ENCODE measurements at regions not wholly inside any gene's neighbourhood (a gene's known extent, or its start where the extent isn't known, plus 50 kb on each side); places are given as distances from the start of the nearest gene placed in this dataset.

DNA sequence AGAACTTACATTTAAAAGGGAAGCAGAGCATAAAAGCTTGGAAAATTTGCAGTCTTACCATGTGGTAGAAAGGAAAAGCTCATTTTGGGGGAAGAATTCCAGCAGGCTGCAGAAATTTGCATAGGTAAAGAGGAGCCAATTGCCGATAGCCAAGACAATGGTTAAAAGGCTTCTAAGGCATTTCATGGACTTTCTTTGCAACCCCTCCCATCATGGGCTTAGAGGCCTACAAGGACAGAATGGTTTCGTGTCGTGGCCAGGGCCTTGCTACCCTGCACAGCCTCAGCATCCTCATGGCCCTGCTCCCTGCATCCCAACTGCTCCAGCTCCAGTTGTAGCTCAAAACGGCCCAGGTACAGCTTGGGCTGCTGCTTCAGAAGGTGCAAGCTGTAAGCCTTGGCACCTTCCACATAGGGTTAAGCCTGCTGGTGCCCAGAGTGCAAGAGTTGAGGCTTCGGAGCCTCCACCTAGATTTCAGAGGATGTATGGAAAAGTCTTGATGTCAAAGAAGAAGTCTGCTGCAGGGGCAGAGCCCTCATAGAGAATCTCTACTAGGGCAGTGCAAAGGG, 420.3 kb downstream of the PCDH17 start:
- TF ChIP-seq RAD21 (IDR thresholded peaks at IDR 0.05; ENCODE audit: low read length) (no peak), TCF12 (IDR thresholded peaks at IDR 0.05) (no peak), JUND (IDR thresholded peaks at IDR 0.05) (no peak), NRF1 (IDR thresholded peaks at IDR 0.05; ENCODE audit: low read depth, low read length) (no peak), TAF1 (IDR thresholded peaks at IDR 0.05; ENCODE audit: borderline replicate concordance, low read depth, low read length) (no peak), TEAD4 (IDR thresholded peaks at IDR 0.05; ENCODE audit: borderline replicate concordance, insufficient read depth) (no peak), YY1 (IDR thresholded peaks at IDR 0.05; ENCODE audit: low read depth) (no peak)
- TF ChIP-seq, protein P1, sequence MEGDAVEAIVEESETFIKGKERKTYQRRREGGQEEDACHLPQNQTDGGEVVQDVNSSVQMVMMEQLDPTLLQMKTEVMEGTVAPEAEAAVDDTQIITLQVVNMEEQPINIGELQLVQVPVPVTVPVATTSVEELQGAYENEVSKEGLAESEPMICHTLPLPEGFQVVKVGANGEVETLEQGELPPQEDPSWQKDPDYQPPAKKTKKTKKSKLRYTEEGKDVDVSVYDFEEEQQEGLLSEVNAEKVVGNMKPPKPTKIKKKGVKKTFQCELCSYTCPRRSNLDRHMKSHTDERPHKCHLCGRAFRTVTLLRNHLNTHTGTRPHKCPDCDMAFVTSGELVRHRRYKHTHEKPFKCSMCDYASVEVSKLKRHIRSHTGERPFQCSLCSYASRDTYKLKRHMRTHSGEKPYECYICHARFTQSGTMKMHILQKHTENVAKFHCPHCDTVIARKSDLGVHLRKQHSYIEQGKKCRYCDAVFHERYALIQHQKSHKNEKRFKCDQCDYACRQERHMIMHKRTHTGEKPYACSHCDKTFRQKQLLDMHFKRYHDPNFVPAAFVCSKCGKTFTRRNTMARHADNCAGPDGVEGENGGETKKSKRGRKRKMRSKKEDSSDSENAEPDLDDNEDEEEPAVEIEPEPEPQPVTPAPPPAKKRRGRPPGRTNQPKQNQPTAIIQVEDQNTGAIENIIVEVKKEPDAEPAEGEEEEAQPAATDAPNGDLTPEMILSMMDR (IDR thresholded peaks at IDR 0.05): no peak
- TF ChIP-seq, protein P2, sequence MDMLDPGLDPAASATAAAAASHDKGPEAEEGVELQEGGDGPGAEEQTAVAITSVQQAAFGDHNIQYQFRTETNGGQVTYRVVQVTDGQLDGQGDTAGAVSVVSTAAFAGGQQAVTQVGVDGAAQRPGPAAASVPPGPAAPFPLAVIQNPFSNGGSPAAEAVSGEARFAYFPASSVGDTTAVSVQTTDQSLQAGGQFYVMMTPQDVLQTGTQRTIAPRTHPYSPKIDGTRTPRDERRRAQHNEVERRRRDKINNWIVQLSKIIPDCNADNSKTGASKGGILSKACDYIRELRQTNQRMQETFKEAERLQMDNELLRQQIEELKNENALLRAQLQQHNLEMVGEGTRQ (IDR thresholded peaks at IDR 0.05; ENCODE audit: borderline replicate concordance, low read depth, low read length): no peak
- TF ChIP-seq, protein P3, sequence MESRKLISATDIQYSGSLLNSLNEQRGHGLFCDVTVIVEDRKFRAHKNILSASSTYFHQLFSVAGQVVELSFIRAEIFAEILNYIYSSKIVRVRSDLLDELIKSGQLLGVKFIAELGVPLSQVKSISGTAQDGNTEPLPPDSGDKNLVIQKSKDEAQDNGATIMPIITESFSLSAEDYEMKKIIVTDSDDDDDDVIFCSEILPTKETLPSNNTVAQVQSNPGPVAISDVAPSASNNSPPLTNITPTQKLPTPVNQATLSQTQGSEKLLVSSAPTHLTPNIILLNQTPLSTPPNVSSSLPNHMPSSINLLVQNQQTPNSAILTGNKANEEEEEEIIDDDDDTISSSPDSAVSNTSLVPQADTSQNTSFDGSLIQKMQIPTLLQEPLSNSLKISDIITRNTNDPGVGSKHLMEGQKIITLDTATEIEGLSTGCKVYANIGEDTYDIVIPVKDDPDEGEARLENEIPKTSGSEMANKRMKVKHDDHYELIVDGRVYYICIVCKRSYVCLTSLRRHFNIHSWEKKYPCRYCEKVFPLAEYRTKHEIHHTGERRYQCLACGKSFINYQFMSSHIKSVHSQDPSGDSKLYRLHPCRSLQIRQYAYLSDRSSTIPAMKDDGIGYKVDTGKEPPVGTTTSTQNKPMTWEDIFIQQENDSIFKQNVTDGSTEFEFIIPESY (IDR thresholded peaks at IDR 0.05; ENCODE audit: borderline replicate concordance, low read depth): no peak
